Tibial artery (tissue), 4 donors: ENCODE measurements at regions not wholly inside any gene's neighbourhood (a gene's known extent, or its start where the extent isn't known, plus 50 kb on each side); places are given as distances from the start of the nearest gene placed in this dataset.

Experiments used
- DNase-seq, 2 donors: peaks; one replicate each; pipeline ENCODE4 v3.0.0-alpha.2; 2019
- H3K27ac ChIP-seq, 2 donors: fragments of 200-600 bp; sonication (generic) in 1 of 2; 1 replicate in 1 of 2; 2 replicates in 1 of 2; pipeline ENCODE4 v1.5.1; 2018 to 2019; ENCODE audit warnings: mild to moderate bottlenecking in 1 of 2
- H3K27me3 ChIP-seq, 2 donors: fragments of 200-600 bp; sonication (generic) in 1 of 2; one replicate each; pipeline versions ENCODE4 v1.5.1 to v1.6.0; 2016 to 2019
- H3K36me3 ChIP-seq, 3 donors: fragments of 200-600 bp; sonication (generic) in 2 of 3; one replicate each; pipeline ENCODE4 v1.5.1; 2016 to 2019; ENCODE audit warnings: mild to moderate bottlenecking in 2 of 3
- H3K4me1 ChIP-seq, 4 donors: fragments of 200-600 bp; sonication (generic) in 2 of 4; 1 replicate in 3 of 4; 2 replicates in 1 of 4; pipeline ENCODE4 v1.5.1; 2016 to 2019
- H3K4me3 ChIP-seq, 2 donors: fragments of 200-600 bp; sonication (generic) in 1 of 2; 1 replicate in 1 of 2; 2 replicates in 1 of 2; pipeline ENCODE4 v1.5.1; 2018 to 2019; ENCODE audit warnings: mild to moderate bottlenecking in 2 of 2
- H3K9me3 ChIP-seq, 3 donors: fragments of 200-600 bp; sonication (generic) in 1 of 3; one replicate each; pipeline ENCODE4 v1.5.1; 2016 to 2019
- CTCF ChIP-seq, 2 experiments: fragments of 200-600 bp in 1 of 2; fragments of 450-650 bp in 1 of 2; IDR thresholded peaks; one replicate each; pipeline ENCODE4 v1.5.1; 2017 to 2019; ENCODE audit warnings: antibody characterized with exemption in 2 of 2, mild to moderate bottlenecking in 1 of 2, moderate library complexity in 1 of 2
- intact Hi-C: fragments of 100-400 bp; cut with DNase I; formaldehyde crosslinking; loops from one replicate; pipeline ENCODE4 v1.15.0; 2023; ENCODE audit warnings: low total_unique reads

DNA sequence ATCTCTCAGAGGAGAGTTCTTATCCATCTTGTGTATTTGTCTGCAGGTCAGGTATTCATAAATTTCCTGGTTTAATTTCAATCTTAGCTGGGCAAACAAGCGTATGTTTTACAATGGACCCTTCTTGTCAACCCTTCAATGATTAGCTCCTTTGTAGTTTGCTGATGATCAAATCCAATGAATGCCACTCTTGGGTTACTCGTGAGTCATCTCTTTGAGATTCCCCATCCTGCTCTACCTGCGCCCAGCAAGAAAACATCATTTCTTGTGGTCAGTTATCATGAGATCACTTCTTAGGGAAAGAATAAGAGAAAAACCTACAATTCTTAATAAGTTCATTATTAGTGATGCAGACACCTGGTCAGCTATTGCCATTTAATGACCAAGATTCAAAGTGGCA, 572.3 kb upstream of the PKN2 start:
- H3K4me3 ChIP-seq: no peak overlapping the region
- DNase-seq: no peak
- H3K27ac ChIP-seq: no peak overlapping the region
- no peaks in the 10 kb centered on the region for H3K27me3 ChIP-seq
- no peaks in the 10 kb centered on the region for H3K9me3 ChIP-seq
- intact Hi-C loops: no loop called here
- TF ChIP-seq CTCF (IDR thresholded peaks at IDR 0.05): no peak
- no peaks in the 10 kb centered on the region for H3K36me3 ChIP-seq
- H3K4me1 ChIP-seq: no peaks in the 10 kb centered on the region

DNA sequence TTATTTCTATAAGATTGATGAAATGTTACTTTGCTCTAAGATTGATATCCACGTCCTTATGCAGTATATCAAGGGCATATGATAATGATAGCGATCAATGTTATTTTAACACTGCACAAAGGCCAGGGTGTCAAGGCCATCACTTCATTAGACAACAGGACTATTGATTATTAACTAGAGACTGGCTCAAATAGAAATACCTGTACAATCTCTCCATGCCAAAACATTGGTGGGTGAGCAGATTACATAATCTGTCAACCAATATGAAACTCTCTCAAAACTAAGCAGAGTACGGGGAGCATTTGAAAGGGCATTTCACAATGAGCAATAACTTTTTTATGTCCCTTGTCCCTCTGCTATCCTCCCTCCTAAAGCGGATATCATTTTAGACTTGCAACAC, 566.5 kb upstream of the PKN2 start:
- intact Hi-C loops: no loop called here
- no peak for TF ChIP-seq CTCF (IDR thresholded peaks at IDR 0.05)
- DNase-seq: no peak
- H3K4me1 ChIP-seq: no peaks in the 10 kb centered on the region
- H3K4me3 ChIP-seq: no peak overlapping the region
- no peaks in the 10 kb centered on the region for H3K9me3 ChIP-seq
- no peaks in the 10 kb centered on the region for H3K27me3 ChIP-seq
- no peak overlapping the region for H3K27ac ChIP-seq
- H3K36me3 ChIP-seq: no peaks in the 10 kb centered on the region

DNA sequence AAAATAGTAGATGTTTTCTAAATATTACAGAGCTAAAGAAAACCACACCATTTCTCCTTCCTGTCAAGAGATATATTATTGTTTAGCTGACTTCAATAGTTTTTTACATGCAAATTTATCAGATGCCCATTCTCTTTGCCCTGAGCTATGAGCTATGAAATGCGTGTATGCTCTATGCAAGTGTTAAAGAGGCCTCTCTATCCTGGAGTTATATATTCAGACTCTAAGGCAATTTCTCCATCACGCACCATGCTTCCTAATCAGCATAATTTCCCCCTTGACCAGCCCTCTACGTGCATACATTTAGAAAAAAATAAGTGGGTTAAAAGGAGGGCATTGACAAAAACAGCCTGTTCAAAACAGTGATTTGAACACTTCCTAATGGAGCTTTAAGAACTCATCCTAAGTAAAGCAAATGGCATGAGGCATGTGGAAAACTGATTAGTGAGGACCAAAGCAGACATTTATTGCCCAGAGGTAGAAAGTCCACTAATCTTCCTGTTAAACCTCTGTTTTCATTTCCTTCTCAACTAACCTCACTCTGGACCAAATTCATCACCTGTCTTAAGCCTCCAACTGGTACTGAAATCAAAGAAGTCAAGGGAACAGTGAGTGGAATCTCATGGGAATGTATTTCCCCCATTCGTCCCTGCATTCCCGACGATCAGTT, 565.8 kb upstream of the PKN2 start:
- Histone ChIP-seq H3K4me3 (no peak overlapping the region), H3K27ac (no peak overlapping the region), H3K27me3 (no peaks in the 10 kb centered on the region), H3K36me3 (no peaks in the 10 kb centered on the region), H3K4me1 (no peaks in the 10 kb centered on the region), H3K9me3 (no peaks in the 10 kb centered on the region)
- DNase-seq: no peak
- intact Hi-C loops: no loop called here
- no peak for TF ChIP-seq CTCF (IDR thresholded peaks at IDR 0.05)

- Histone ChIP-seq H3K4me3 (no peak overlapping the region), H3K9me3 (no peaks in the 10 kb centered on the region), H3K27ac (no peak overlapping the region), H3K27me3 (no peaks in the 10 kb centered on the region), H3K36me3 (no peaks in the 10 kb centered on the region), H3K4me1 (no peaks in the 10 kb centered on the region)
- no peak for DNase-seq
- intact Hi-C loops: no loop called here
- no peak for TF ChIP-seq CTCF (IDR thresholded peaks at IDR 0.05)
Observed at GRCh38 chr1:88124614-88125013, 559.5 kb upstream of the PKN2 start.

DNA sequence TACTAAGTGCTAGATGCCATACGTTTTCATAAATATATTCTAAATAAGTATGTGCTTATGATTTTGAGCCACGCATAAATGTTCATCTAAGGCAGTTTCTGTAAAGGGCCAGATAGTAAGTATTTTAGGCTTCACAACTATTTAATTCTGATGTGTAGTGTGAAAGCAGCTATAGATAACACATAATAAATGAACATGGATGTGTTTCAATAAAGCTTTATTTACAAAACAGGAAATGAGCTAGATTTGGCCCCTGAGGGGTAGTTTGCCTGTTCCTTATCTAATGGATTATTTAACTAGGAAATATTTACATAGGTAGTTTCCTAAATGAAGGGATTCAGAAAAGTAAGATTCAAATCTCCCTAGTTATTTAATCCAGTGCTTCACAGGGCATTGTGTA, 557.6 kb upstream of the PKN2 start:
- intact Hi-C loops: no loop called here
- no peak for DNase-seq
- H3K27me3 ChIP-seq: no peaks in the 10 kb centered on the region

More for the DNA sequence above, 557.6 kb upstream of the PKN2 start:
- TF ChIP-seq CTCF (IDR thresholded peaks at IDR 0.05): no peak
- H3K4me3 ChIP-seq: no peak overlapping the region
- no peak overlapping the region for H3K27ac ChIP-seq
- H3K4me1 ChIP-seq: no peaks in the 10 kb centered on the region
- H3K9me3 ChIP-seq: no peaks in the 10 kb centered on the region
- H3K36me3 ChIP-seq: no peaks in the 10 kb centered on the region
